ENCODE measurements at regions not wholly inside any gene's neighbourhood (a gene's known extent, or its start where the extent isn't known, plus 50 kb on each side); places are given as distances from the start of the nearest gene placed in this dataset.
A peak's percentile ranks its signal among the peaks of the same experiment; 100 is the strongest.

GRCh38 chr7:96598421-96598820 is 111.2 kb downstream of the SEM1 start:
- peaks cover 8% of the 10 kb centered on the region for H3K4me1 Mint-ChIP-seq
- H3K27me3 Mint-ChIP-seq (ENCODE audit: low read depth): no peaks in the 10 kb centered on the region
- no peak overlapping the region for H3K27ac Mint-ChIP-seq
- no peak for TF ChIP-seq CTCF (IDR thresholded peaks at IDR 0.05; ENCODE audit: unreplicated experiment in 3 of 3)
- H3K9me3 Mint-ChIP-seq: no peaks in the 10 kb centered on the region
- no peak overlapping the region for H3K4me3 Mint-ChIP-seq
- H3K36me3 Mint-ChIP-seq (ENCODE audit: low read depth): no peaks in the 10 kb centered on the region

GRCh38 chr7:96596120-96596826 is 113.4 kb downstream of the SEM1 start:
- Mint-ChIP-seq H3K36me3 (ENCODE audit: low read depth) (no peaks in the 10 kb centered on the region), H3K4me1 (peaks cover 8% of the 10 kb centered on the region), H3K27ac (peak overlapping the region in 1 of 3 experiments; percentile 23), H3K27me3 (ENCODE audit: low read depth) (peaks cover 6% of the 10 kb centered on the region), H3K9me3 (no peaks in the 10 kb centered on the region), H3K4me3 (no peak overlapping the region)
- TF ChIP-seq CTCF (IDR thresholded peaks at IDR 0.05; ENCODE audit: unreplicated experiment in 3 of 3): no peak

- H3K9me3 Mint-ChIP-seq: no peaks in the 10 kb centered on the region
- H3K36me3 Mint-ChIP-seq (ENCODE audit: low read depth): no peaks in the 10 kb centered on the region
- H3K27me3 Mint-ChIP-seq (ENCODE audit: low read depth): peaks cover 6% of the 10 kb centered on the region
- no peak overlapping the region for H3K27ac Mint-ChIP-seq
- peaks cover 8% of the 10 kb centered on the region for H3K4me1 Mint-ChIP-seq
- no peak overlapping the region for H3K4me3 Mint-ChIP-seq
- no peak for TF ChIP-seq CTCF (IDR thresholded peaks at IDR 0.05; ENCODE audit: unreplicated experiment in 3 of 3)
Observed at GRCh38 chr7:96591900-96592676, 117.6 kb downstream of the SEM1 start.

GRCh38 chr7:96591159-96591899 is 118.3 kb downstream of the SEM1 start:
- Mint-ChIP-seq H3K4me3 (no peak overlapping the region), H3K4me1 (peaks cover under 1% of the 10 kb centered on the region), H3K27me3 (ENCODE audit: low read depth) (peaks cover 6% of the 10 kb centered on the region), H3K36me3 (ENCODE audit: low read depth) (no peaks in the 10 kb centered on the region), H3K27ac (no peak overlapping the region), H3K9me3 (peaks cover 1% of the 10 kb centered on the region)
- TF ChIP-seq CTCF (IDR thresholded peaks at IDR 0.05; ENCODE audit: unreplicated experiment in 3 of 3): no peak

- Mint-ChIP-seq H3K9me3 (peaks cover 5% of the 10 kb centered on the region), H3K4me3 (no peak overlapping the region), H3K27ac (no peak overlapping the region), H3K36me3 (ENCODE audit: low read depth) (no peaks in the 10 kb centered on the region), H3K4me1 (no peaks in the 10 kb centered on the region), H3K27me3 (ENCODE audit: low read depth) (peaks cover 6% of the 10 kb centered on the region)
- TF ChIP-seq CTCF (IDR thresholded peaks at IDR 0.05; ENCODE audit: unreplicated experiment in 3 of 3): no peak
Observed at GRCh38 chr7:96589038-96589437, 120.6 kb downstream of the SEM1 start.
